GM21723 (cell line): ENCODE measurements at regions not wholly inside any gene's neighbourhood (a gene's known extent, or its start where the extent isn't known, plus 50 kb on each side); places are given as distances from the start of the nearest gene placed in this dataset.
"Not testable (repeated sequence)": the region's sequence is repeated elsewhere in the genome, so short reads cannot be mapped to it uniquely, and the experiment has no call there.

Source experiments
- ATAC-seq: cut with Tn5 transposase; IDR thresholded peaks from one replicate; pipeline ENCODE4 v1.9.1; 2021; ENCODE audit warnings: mild to moderate bottlenecking, moderate library complexity; ENCODE audit not compliant: unreplicated experiment

GRCh38 chr4:1572964-1573720 lies 111.0 kb downstream of the FAM53A start:
- ATAC-seq, result no peak

GRCh38 chr4:1572521-1572920 lies 111.6 kb downstream of the FAM53A start:
- ATAC-seq, result no peak

GRCh38 chr4:1572010-1572385 lies 112.1 kb downstream of the FAM53A start:
- no peak for ATAC-seq

GRCh38 chr4:1571165-1572009 lies 112.7 kb downstream of the FAM53A start:
- ATAC-seq, result no peak

- ATAC-seq, result no peak
These were observed 113.6 kb downstream of the FAM53A start for GRCh38 chr4:1570291-1571164.

GRCh38 chr4:1569461-1570151 lies 114.5 kb downstream of the FAM53A start:
- no peak for ATAC-seq

GRCh38 chr4:1568855-1569460 lies 115.2 kb downstream of the FAM53A start:
- ATAC-seq, result no peak

- ATAC-seq, result no peak
These were observed 116.1 kb downstream of the FAM53A start for GRCh38 chr4:1567808-1568581.

GRCh38 chr4:1567519-1567807 lies 116.7 kb downstream of the FAM53A start:
- no peak for ATAC-seq

- no peak for ATAC-seq
These were observed 117.1 kb downstream of the FAM53A start for GRCh38 chr4:1566838-1567518.

- not testable (repeated sequence) for ATAC-seq
These were observed 117.7 kb downstream of the FAM53A start for GRCh38 chr4:1566301-1566837.

GRCh38 chr4:1565598-1566295 lies 118.4 kb downstream of the FAM53A start:
- ATAC-seq, result no peak

GRCh38 chr4:1564535-1565375 lies 119.4 kb downstream of the FAM53A start:
- no peak for ATAC-seq

- ATAC-seq, result no peak
These were observed 120.2 kb downstream of the FAM53A start for GRCh38 chr4:1563768-1564485.

- ATAC-seq, result no peak
These were observed 120.9 kb downstream of the FAM53A start for GRCh38 chr4:1563241-1563640.

- ATAC-seq, result no peak
These were observed 121.3 kb downstream of the FAM53A start for GRCh38 chr4:1562771-1563170.

- ATAC-seq, result no peak
These were observed 121.7 kb downstream of the FAM53A start for GRCh38 chr4:1562371-1562770.
